SIG-M5 treated with dmso at 0.1 percent for 504 hours (cell line): ENCODE measurements at regions not wholly inside any gene's neighbourhood (a gene's known extent, or its start where the extent isn't known, plus 50 kb on each side); places are given as distances from the start of the nearest gene placed in this dataset.
A peak's percentile ranks its signal among the peaks of the same experiment; 100 is the strongest.
"Not testable (repeated sequence)": the region's sequence is repeated elsewhere in the genome, so short reads cannot be mapped to it uniquely, and the experiment has no call there.

Experiments
- DNase-seq: peaks from one replicate; lab custom pipeline; 2025; ENCODE audit not compliant: unreplicated experiment; lab: John Stamatoyannopoulos, UW

- no peak for DNase-seq
Measured at GRCh38 chr4:114417214-114417613, 181.4 kb upstream of the UGT8 start.

GRCh38 chr4:114420069-114420468, 178.5 kb upstream of the UGT8 start:
- DNase-seq: no peak

- DNase-seq: no peak
Measured at GRCh38 chr4:114423582-114423981, 175.0 kb upstream of the UGT8 start.

- DNase-seq: no peak
Measured at GRCh38 chr4:114435116-114435515, 163.5 kb upstream of the UGT8 start.

- DNase-seq: no peak
Measured at GRCh38 chr4:114442856-114443255, 155.8 kb upstream of the UGT8 start.

- no peak for DNase-seq
Measured at GRCh38 chr4:114444211-114444610, 154.4 kb upstream of the UGT8 start.

- not testable (repeated sequence) for DNase-seq
Measured at GRCh38 chr4:114447963-114448516, 150.6 kb upstream of the UGT8 start.

- no peak for DNase-seq
Measured at GRCh38 chr4:114458728-114459127, 139.9 kb upstream of the UGT8 start.

GRCh38 chr4:114464726-114465272, 133.8 kb upstream of the UGT8 start:
- no peak for DNase-seq

- DNase-seq: no peak
Measured at GRCh38 chr4:114465766-114466165, 132.8 kb upstream of the UGT8 start.

GRCh38 chr4:114466299-114466698, 132.3 kb upstream of the UGT8 start:
- DNase-seq: no peak

GRCh38 chr4:114472269-114473032, 126.2 kb upstream of the UGT8 start:
- DNase-seq: no peak

- DNase-seq: no peak
Measured at GRCh38 chr4:114474188-114474800, 124.3 kb upstream of the UGT8 start.

- DNase-seq: no peak
Measured at GRCh38 chr4:114476310-114476709, 122.3 kb upstream of the UGT8 start.

- no peak for DNase-seq
Measured at GRCh38 chr4:114479595-114479994, 119.0 kb upstream of the UGT8 start.

GRCh38 chr4:114481856-114482255, 116.8 kb upstream of the UGT8 start:
- DNase-seq: no peak

- peak; percentile 41 for DNase-seq
Measured at GRCh38 chr4:114487101-114487500, 111.5 kb upstream of the UGT8 start.

GRCh38 chr4:114488301-114488982, 110.2 kb upstream of the UGT8 start:
- no peak for DNase-seq

- DNase-seq: no peak
Measured at GRCh38 chr4:114494246-114494803, 104.3 kb upstream of the UGT8 start.

- no peak for DNase-seq
Measured at GRCh38 chr4:114495471-114495928, 103.1 kb upstream of the UGT8 start.

GRCh38 chr4:114497116-114497515, 101.5 kb upstream of the UGT8 start:
- DNase-seq: no peak
